Stimulated activated memory B cell treated with anti-CD40 and anti-IgM and Interleukin-4, amounts not matched to agents 10 μg/mL and 1 μg/mL and 100 μg/mL, for 72 hours (primary cell): ENCODE measurements at regions not wholly inside any gene's neighbourhood (a gene's known extent, or its start where the extent isn't known, plus 50 kb on each side); places are given as distances from the start of the nearest gene placed in this dataset.

Experiments used
- ATAC-seq: fragments of 150-1000 bp; cut with Tn5 transposase; 2 replicates; pipeline ENCODE4 v1.10.0; 2021
- H3K27ac Mint-ChIP-seq: one replicate; pipeline ENCODE4 v1.8.0; 2022; ENCODE audit warnings: mild to moderate bottlenecking, mixed read lengths
- H3K27me3 Mint-ChIP-seq: one replicate; pipeline ENCODE4 v1.8.0; 2022; ENCODE audit warnings: mixed read lengths
- H3K36me3 Mint-ChIP-seq: one replicate; pipeline ENCODE4 v1.8.0; 2022; ENCODE audit warnings: mixed read lengths
- H3K4me1 Mint-ChIP-seq: one replicate; pipeline ENCODE4 v1.8.0; 2022; ENCODE audit warnings: mixed read lengths
- H3K4me3 Mint-ChIP-seq: one replicate; pipeline ENCODE4 v1.8.0; 2022; ENCODE audit warnings: mild to moderate bottlenecking, moderate library complexity, mixed read lengths
- H3K9me3 Mint-ChIP-seq: one replicate; pipeline ENCODE4 v1.8.0; 2022; ENCODE audit warnings: mixed read lengths

GRCh38 chr6:138618168-138618567, 118.9 kb upstream of the NHSL1 start:
- Mint-ChIP-seq H3K36me3 (no peaks in the 10 kb centered on the region), H3K27me3 (peaks cover 6% of the 10 kb centered on the region), H3K9me3 (no peaks in the 10 kb centered on the region), H3K4me1 (no peaks in the 10 kb centered on the region), H3K4me3 (no peak overlapping the region), H3K27ac (no peak overlapping the region)
- no peak for ATAC-seq

- no peaks in the 10 kb centered on the region for H3K9me3 Mint-ChIP-seq
Measured at GRCh38 chr6:138620630-138621029, 121.3 kb upstream of the NHSL1 start.

GRCh38 chr6:138622967-138623366, 123.7 kb upstream of the NHSL1 start:
- Mint-ChIP-seq H3K4me3 (no peak overlapping the region), H3K36me3 (no peaks in the 10 kb centered on the region), H3K27ac (no peak overlapping the region), H3K27me3 (no peaks in the 10 kb centered on the region), H3K4me1 (no peaks in the 10 kb centered on the region), H3K9me3 (no peaks in the 10 kb centered on the region)
- no peak for ATAC-seq

More at GRCh38 chr6:138620630-138621029, 121.3 kb upstream of the NHSL1 start:
- Mint-ChIP-seq H3K4me3 (no peak overlapping the region), H3K27me3 (peaks cover 6% of the 10 kb centered on the region), H3K27ac (no peak overlapping the region), H3K4me1 (no peaks in the 10 kb centered on the region), H3K36me3 (no peaks in the 10 kb centered on the region)
- no peak for ATAC-seq

- H3K36me3 Mint-ChIP-seq = no peaks in the 10 kb centered on the region
- no peaks in the 10 kb centered on the region for H3K9me3 Mint-ChIP-seq
- no peaks in the 10 kb centered on the region for H3K4me1 Mint-ChIP-seq
- no peak for ATAC-seq
- no peak overlapping the region for H3K27ac Mint-ChIP-seq
- no peak overlapping the region for H3K4me3 Mint-ChIP-seq
- peaks cover 55% of the 10 kb centered on the region for H3K27me3 Mint-ChIP-seq
Measured at GRCh38 chr6:138631566-138631965, 132.3 kb upstream of the NHSL1 start.

- Mint-ChIP-seq H3K4me3 (no peak overlapping the region), H3K27ac (no peak overlapping the region), H3K27me3 (peaks cover 26% of the 10 kb centered on the region), H3K36me3 (no peaks in the 10 kb centered on the region), H3K9me3 (no peaks in the 10 kb centered on the region), H3K4me1 (no peaks in the 10 kb centered on the region)
- no peak for ATAC-seq
Measured at GRCh38 chr6:138637822-138638221, 135.7 kb upstream of the CCDC28A start.

- no peak overlapping the region for H3K4me3 Mint-ChIP-seq
- peaks cover 18% of the 10 kb centered on the region for H3K27me3 Mint-ChIP-seq
- H3K4me1 Mint-ChIP-seq = no peaks in the 10 kb centered on the region
- no peaks in the 10 kb centered on the region for H3K36me3 Mint-ChIP-seq
- ATAC-seq = no peak
- H3K9me3 Mint-ChIP-seq = no peaks in the 10 kb centered on the region
- H3K27ac Mint-ChIP-seq = no peak overlapping the region
Measured at GRCh38 chr6:138638604-138639003, 135.0 kb upstream of the CCDC28A start.

GRCh38 chr6:138640028-138640427, 133.5 kb upstream of the CCDC28A start:
- H3K4me3 Mint-ChIP-seq = no peak overlapping the region
- H3K36me3 Mint-ChIP-seq = no peaks in the 10 kb centered on the region
- H3K4me1 Mint-ChIP-seq = no peaks in the 10 kb centered on the region
- ATAC-seq = no peak
- H3K9me3 Mint-ChIP-seq = no peaks in the 10 kb centered on the region
- H3K27me3 Mint-ChIP-seq = peaks cover 3% of the 10 kb centered on the region
- H3K27ac Mint-ChIP-seq = no peak overlapping the region

- no peaks in the 10 kb centered on the region for H3K4me1 Mint-ChIP-seq
- no peak for ATAC-seq
Measured at GRCh38 chr6:138643210-138643609, 130.4 kb upstream of the CCDC28A start.

GRCh38 chr6:138645976-138646640, 127.5 kb upstream of the CCDC28A start:
- Mint-ChIP-seq H3K4me3 (no peak overlapping the region), H3K27ac (no peak overlapping the region), H3K36me3 (no peaks in the 10 kb centered on the region), H3K27me3 (no peaks in the 10 kb centered on the region), H3K4me1 (no peaks in the 10 kb centered on the region), H3K9me3 (no peaks in the 10 kb centered on the region)
- ATAC-seq = no peak

More at GRCh38 chr6:138643210-138643609, 130.4 kb upstream of the CCDC28A start:
- Mint-ChIP-seq H3K4me3 (no peak overlapping the region), H3K27ac (no peak overlapping the region), H3K27me3 (no peaks in the 10 kb centered on the region), H3K9me3 (no peaks in the 10 kb centered on the region), H3K36me3 (no peaks in the 10 kb centered on the region)

GRCh38 chr6:138647006-138647405, 126.6 kb upstream of the CCDC28A start:
- H3K4me1 Mint-ChIP-seq = no peaks in the 10 kb centered on the region
- no peaks in the 10 kb centered on the region for H3K36me3 Mint-ChIP-seq
- H3K27me3 Mint-ChIP-seq = no peaks in the 10 kb centered on the region
- H3K4me3 Mint-ChIP-seq = no peak overlapping the region
- no peaks in the 10 kb centered on the region for H3K9me3 Mint-ChIP-seq
- no peak for ATAC-seq
- H3K27ac Mint-ChIP-seq = no peak overlapping the region

GRCh38 chr6:138648127-138648526, 125.4 kb upstream of the CCDC28A start:
- no peak for ATAC-seq
- Mint-ChIP-seq H3K9me3 (no peaks in the 10 kb centered on the region), H3K4me3 (no peak overlapping the region), H3K4me1 (no peaks in the 10 kb centered on the region), H3K27me3 (no peaks in the 10 kb centered on the region), H3K36me3 (no peaks in the 10 kb centered on the region), H3K27ac (no peak overlapping the region)

- Mint-ChIP-seq H3K36me3 (no peaks in the 10 kb centered on the region), H3K27me3 (peaks cover 14% of the 10 kb centered on the region), H3K4me3 (no peak overlapping the region), H3K4me1 (peaks cover 16% of the 10 kb centered on the region), H3K9me3 (no peaks in the 10 kb centered on the region), H3K27ac (no peak overlapping the region)
- no peak for ATAC-seq
Measured at GRCh38 chr6:138651491-138651890, 122.1 kb upstream of the CCDC28A start.

- Mint-ChIP-seq H3K9me3 (no peaks in the 10 kb centered on the region), H3K4me3 (no peak overlapping the region), H3K36me3 (no peaks in the 10 kb centered on the region), H3K4me1 (peaks cover 16% of the 10 kb centered on the region), H3K27me3 (peaks cover 23% of the 10 kb centered on the region), H3K27ac (no peak overlapping the region)
- no peak for ATAC-seq
Measured at GRCh38 chr6:138652824-138653223, 120.7 kb upstream of the CCDC28A start.

GRCh38 chr6:138653435-138653834, 120.1 kb upstream of the CCDC28A start:
- Mint-ChIP-seq H3K36me3 (no peaks in the 10 kb centered on the region), H3K27me3 (peaks cover 23% of the 10 kb centered on the region), H3K27ac (no peak overlapping the region), H3K4me1 (peaks cover 16% of the 10 kb centered on the region), H3K4me3 (no peak overlapping the region), H3K9me3 (no peaks in the 10 kb centered on the region)
- ATAC-seq = no peak

- H3K4me1 Mint-ChIP-seq = peaks cover 16% of the 10 kb centered on the region
Measured at GRCh38 chr6:138654715-138655634, 118.6 kb upstream of the CCDC28A start.

GRCh38 chr6:138655828-138656227, 117.7 kb upstream of the CCDC28A start:
- no peak for ATAC-seq
- H3K36me3 Mint-ChIP-seq = no peaks in the 10 kb centered on the region
- peaks cover 33% of the 10 kb centered on the region for H3K27me3 Mint-ChIP-seq
- H3K27ac Mint-ChIP-seq = no peak overlapping the region
- no peak overlapping the region for H3K4me3 Mint-ChIP-seq
- H3K9me3 Mint-ChIP-seq = no peaks in the 10 kb centered on the region
- peaks cover 16% of the 10 kb centered on the region for H3K4me1 Mint-ChIP-seq

More at GRCh38 chr6:138654715-138655634, 118.6 kb upstream of the CCDC28A start:
- Mint-ChIP-seq H3K9me3 (no peaks in the 10 kb centered on the region), H3K27me3 (peaks cover 28% of the 10 kb centered on the region), H3K4me3 (no peak overlapping the region), H3K27ac (no peak overlapping the region), H3K36me3 (no peaks in the 10 kb centered on the region)
- ATAC-seq = peak; percentile 81
